ENCODE measurements at regions not wholly inside any gene's neighbourhood (a gene's known extent, or its start where the extent isn't known, plus 50 kb on each side); places are given as distances from the start of the nearest gene placed in this dataset.

DNA sequence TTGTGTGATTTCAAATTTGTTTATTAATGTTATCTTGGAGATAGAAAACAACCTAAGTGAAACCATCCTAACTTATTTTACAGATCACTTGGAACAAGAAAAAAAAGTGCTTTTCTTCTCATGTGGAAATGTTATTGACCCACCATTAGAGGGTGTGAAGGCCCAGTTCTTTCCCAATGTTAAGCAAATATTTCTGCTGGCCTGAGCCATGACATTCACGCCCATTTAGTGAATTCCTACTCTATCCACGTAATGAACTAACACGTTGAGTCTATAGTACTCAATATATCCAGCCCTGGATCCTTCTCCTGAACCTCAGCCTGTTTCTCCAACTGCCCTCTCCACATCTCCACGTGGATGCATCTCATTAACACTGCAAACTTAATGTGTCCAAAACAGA, 180.6 kb upstream of the ZFP64 start:
- TF ChIP-seq CTCF (conservative IDR thresholded peaks at IDR 0.05; ENCODE audit: low read length) = peak; percentile 16; the same call in 1 of the 2 replicates
- peak; percentile 22 for DNase-seq (ENCODE audit: low read depth)

DNA sequence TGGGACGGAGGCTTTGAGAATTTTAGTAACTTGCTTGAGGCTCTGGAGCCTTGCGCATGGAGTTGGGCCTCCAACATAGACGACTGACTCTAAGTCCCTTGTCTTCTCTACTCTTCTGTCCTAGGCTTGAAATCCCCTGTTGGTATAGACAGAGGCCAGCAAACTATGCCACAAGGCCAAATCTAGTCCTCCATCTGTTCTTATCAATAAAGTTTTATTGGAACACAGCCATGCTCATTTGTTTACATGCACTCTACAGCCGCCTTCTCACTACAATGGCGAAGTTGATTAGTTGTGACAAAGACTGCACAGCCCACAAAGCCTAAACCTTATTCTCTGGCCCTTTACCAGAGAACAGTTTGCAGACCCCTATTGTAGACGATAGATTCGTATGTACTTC, 174.1 kb upstream of the ZFP64 start:
- no peak overlapping the region for H3K4me3 ChIP-seq (ENCODE audit: low read length)
- TF ChIP-seq CTCF (conservative IDR thresholded peaks at IDR 0.05; ENCODE audit: low read length) = no peak

More for the DNA sequence above, 180.6 kb upstream of the ZFP64 start:
- no peak overlapping the region for H3K4me3 ChIP-seq (ENCODE audit: low read length)

DNA sequence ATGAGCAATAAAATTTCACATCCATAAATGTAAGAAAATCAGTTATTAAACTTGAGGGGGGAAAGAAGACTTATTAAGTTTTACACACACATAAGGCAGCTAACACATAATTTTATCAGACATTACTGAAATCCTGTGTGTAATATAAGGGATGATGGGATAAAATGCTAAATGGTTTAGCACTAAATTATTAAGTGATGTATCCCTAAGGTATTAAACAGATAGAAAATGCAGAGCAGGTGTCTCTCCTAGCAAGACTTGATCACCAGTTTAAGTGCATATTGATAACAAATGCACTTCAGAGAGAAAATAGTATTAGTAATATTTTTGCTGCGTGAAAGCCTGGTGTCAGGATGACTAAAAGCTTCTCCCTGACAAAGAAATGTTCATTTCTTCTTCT, 172.8 kb upstream of the ZFP64 start:
- H3K4me3 ChIP-seq (ENCODE audit: low read length) = no peak overlapping the region
- no peak for DNase-seq (ENCODE audit: low read depth)
- TF ChIP-seq CTCF (conservative IDR thresholded peaks at IDR 0.05; ENCODE audit: low read length) = no peak

More for the DNA sequence above, 174.1 kb upstream of the ZFP64 start:
- DNase-seq (ENCODE audit: low read depth) = no peak

GRCh38 chr20:52361650-52362049, 170.1 kb upstream of the ZFP64 start:
- no peak for TF ChIP-seq CTCF (conservative IDR thresholded peaks at IDR 0.05; ENCODE audit: low read length)
- no peak for DNase-seq (ENCODE audit: low read depth)
- H3K4me3 ChIP-seq (ENCODE audit: low read length) = no peak overlapping the region

DNA sequence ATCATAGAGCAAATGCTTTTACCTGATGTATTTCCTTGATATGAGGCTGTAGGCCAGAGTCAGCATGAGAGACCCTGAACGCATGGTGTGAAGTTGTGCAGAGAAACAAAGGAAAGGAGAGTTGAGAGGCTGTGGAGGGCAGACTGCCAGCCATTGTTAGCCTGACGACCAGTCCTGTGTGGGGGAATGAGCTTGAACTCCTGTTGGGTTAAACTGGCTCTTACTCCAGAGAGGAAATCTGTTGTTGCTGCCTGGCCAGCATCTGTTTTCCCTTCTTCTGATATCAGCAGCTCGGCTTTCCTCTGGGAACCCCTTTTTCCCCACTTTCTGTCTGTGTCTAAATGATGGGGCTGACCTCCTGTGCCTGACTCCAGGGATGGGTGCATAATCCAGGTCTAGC, 158.2 kb upstream of the ZFP64 start:
- TF ChIP-seq CTCF (conservative IDR thresholded peaks at IDR 0.05; ENCODE audit: low read length) = no peak
- no peak for DNase-seq (ENCODE audit: low read depth)

DNA sequence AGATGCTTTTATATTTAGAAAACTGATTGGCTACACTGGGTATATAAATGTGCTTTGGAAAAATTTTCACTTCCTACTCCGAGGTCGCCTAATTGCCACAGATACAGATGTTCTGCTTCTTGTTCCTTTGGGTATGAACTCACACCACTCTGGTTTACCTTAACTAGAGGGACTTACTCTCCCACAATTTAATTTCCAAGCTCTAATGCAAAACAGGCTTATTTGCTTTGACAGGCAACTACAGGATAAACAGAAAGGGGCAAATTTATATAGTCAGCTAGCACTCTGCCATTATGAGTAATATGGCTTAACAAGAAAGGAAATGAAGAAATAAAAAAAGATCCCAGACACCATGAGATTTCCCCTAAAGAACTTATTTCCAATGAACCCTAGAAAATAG, 156.9 kb upstream of the ZFP64 start:
- DNase-seq (ENCODE audit: low read depth) = no peak

More for the DNA sequence above, 158.2 kb upstream of the ZFP64 start:
- no peak overlapping the region for H3K4me3 ChIP-seq (ENCODE audit: low read length)

DNA sequence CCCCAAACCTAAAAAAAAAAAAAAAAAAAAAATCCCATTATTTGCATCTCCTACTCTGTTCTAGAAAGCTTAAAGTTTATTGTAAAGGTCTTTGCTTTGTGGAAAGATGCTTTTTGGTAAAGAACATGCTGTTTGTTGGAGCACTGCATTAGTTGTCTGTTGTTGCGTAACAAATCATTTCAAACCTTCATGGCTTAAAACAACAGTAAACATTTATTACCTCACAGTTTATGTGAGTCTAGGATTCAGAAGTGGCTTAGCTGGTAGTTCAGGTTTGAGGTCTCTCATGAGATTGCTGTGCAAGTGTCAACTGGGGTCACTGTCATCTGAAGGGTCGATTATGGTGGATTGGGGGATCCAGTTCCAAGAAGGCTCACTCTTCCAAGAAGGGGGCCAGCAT, 155.2 kb upstream of the ZFP64 start:
- DNase-seq (ENCODE audit: low read depth) = no peak
- no peak for TF ChIP-seq CTCF (conservative IDR thresholded peaks at IDR 0.05; ENCODE audit: low read length)
- no peak overlapping the region for H3K4me3 ChIP-seq (ENCODE audit: low read length)

More for the DNA sequence above, 156.9 kb upstream of the ZFP64 start:
- no peak for TF ChIP-seq CTCF (conservative IDR thresholded peaks at IDR 0.05; ENCODE audit: low read length)
- no peak overlapping the region for H3K4me3 ChIP-seq (ENCODE audit: low read length)

Measured in AG10803 (cell line).